Kidney (tissue), 13 donors: ENCODE measurements at regions not wholly inside any gene's neighbourhood (a gene's known extent, or its start where the extent isn't known, plus 50 kb on each side); places are given as distances from the start of the nearest gene placed in this dataset.

Experiments
- DNase-seq, 5 donors: peaks; one replicate each; pipeline ENCODE4 v3.0.0-alpha.2; 2013 to 2020
- FAIRE-seq: peaks from 2 replicates; lab custom pipeline; 2012; peaks lifted over from hg19 to GRCh38; lab: Jason Lieb, UNC
- H3K27ac ChIP-seq, 2 donors: one replicate each; pipeline ENCODE4 v1.7.0; 2013; ENCODE audit warnings: low read depth in 2 of 2, low read length in 2 of 2, inconsistent platforms in 1 of 2
- H3K27me3 ChIP-seq: one replicate; pipeline ENCODE4 v1.7.1; 2013; ENCODE audit warnings: low read length, inconsistent platforms; ENCODE audit not compliant: control insufficient read depth, insufficient read depth
- H3K36me3 ChIP-seq, 3 donors: one replicate each; pipeline versions ENCODE4 v1.7.0 to v1.7.1; 2013; ENCODE audit warnings: low read length in 3 of 3, control low read depth in 1 of 3, inconsistent platforms in 1 of 3; ENCODE audit not compliant: insufficient read depth in 3 of 3, control insufficient read depth in 2 of 3
- H3K4me1 ChIP-seq, 3 donors: one replicate each; pipeline versions ENCODE4 v1.7.0 to v1.7.1; 2013; ENCODE audit warnings: low read length in 3 of 3, inconsistent platforms in 1 of 3, low read depth in 1 of 3; ENCODE audit not compliant: control insufficient read depth in 2 of 3, insufficient read depth in 2 of 3
- H3K4me3 ChIP-seq, 3 donors: one replicate each; pipeline versions ENCODE4 v1.7.0 to v1.8.1; 2013; ENCODE audit warnings: low read length in 3 of 3, control low read depth in 1 of 3, inconsistent platforms in 1 of 3
- H3K9ac ChIP-seq, 3 donors: one replicate each; pipeline versions ENCODE4 v1.7.0 to v1.7.1; 2013; ENCODE audit warnings: low read length in 3 of 3, control low read depth in 1 of 3, inconsistent platforms in 1 of 3
- H3K9me3 ChIP-seq, 3 donors: one replicate each; pipeline versions ENCODE4 v1.7.0 to v1.7.1; 2013; ENCODE audit warnings: low read length in 3 of 3, control low read depth in 1 of 3, inconsistent platforms in 1 of 3; ENCODE audit not compliant: control insufficient read depth in 2 of 3, insufficient read depth in 1 of 3
- CTCF ChIP-seq: IDR thresholded peaks from 3 replicates; pipeline ENCODE4 v1.5.1; 2012; ENCODE audit warnings: mild to moderate bottlenecking, moderate library complexity, borderline replicate concordance; ENCODE audit not compliant: insufficient read depth; ENCODE audit errors: extremely low read depth
- intact Hi-C: fragments of 100-400 bp; cut with DNase I; formaldehyde crosslinking; loops from one replicate; pipeline ENCODE4 v1.11.1; 2022
- donor health status: control.
- donor health status: control.
- donor health status: control.
- donor health status: control.
- donor health status: control.
- donor health status: DM: yes; HTN: yes; CAD: no.
- donor health status: Normal renal cell carcinoma (clear cell type).

GRCh38 chr4:8679032-8679431 is 86.5 kb downstream of the CPZ start:
- Histone ChIP-seq H3K9ac (no peak overlapping the region), H3K36me3 (no peaks in the 10 kb centered on the region), H3K4me3 (no peak overlapping the region), H3K27me3 (no peaks in the 10 kb centered on the region), H3K4me1 (no peaks in the 10 kb centered on the region), H3K9me3 (no peaks in the 10 kb centered on the region), H3K27ac (no peak overlapping the region)
- no peak for FAIRE-seq
- DNase-seq: no peak
- no peak for TF ChIP-seq CTCF
- intact Hi-C loops: no loop called here

DNA sequence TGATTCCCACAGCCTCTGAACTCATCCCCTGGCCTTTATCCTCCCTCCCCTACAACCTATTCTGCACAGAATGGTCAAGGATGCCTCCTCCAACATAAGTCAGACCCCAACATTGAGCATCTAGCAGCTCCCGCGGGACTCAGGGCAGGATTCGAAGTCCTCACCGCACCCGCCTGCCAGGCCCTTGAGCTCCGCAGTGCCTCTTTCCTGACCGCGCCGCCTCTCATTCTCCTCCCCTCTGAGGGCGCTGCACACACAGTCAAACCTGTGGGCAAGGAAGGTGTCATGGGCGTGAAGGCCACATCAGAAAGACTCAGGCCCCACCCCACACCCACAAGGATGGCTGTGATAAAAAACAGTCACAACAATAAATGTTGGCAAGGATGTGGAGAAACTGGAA is 84.1 kb downstream of the CPZ start:
- FAIRE-seq: no peak

GRCh38 chr4:8675906-8676305 is 83.3 kb downstream of the CPZ start:
- FAIRE-seq (no peak), DNase-seq (no peak)
- H3K9ac ChIP-seq: no peak overlapping the region
- intact Hi-C loops: no loop called here
- no peak for TF ChIP-seq CTCF
- no peaks in the 10 kb centered on the region for H3K9me3 ChIP-seq
- H3K4me1 ChIP-seq: no peaks in the 10 kb centered on the region
- no peaks in the 10 kb centered on the region for H3K27me3 ChIP-seq
- H3K4me3 ChIP-seq: no peak overlapping the region
- no peak overlapping the region for H3K27ac ChIP-seq
- H3K36me3 ChIP-seq: no peaks in the 10 kb centered on the region

More for the DNA sequence above, 84.1 kb downstream of the CPZ start:
- intact Hi-C loops: no loop called here
- Histone ChIP-seq H3K4me1 (no peaks in the 10 kb centered on the region), H3K36me3 (no peaks in the 10 kb centered on the region), H3K27ac (no peak overlapping the region), H3K27me3 (no peaks in the 10 kb centered on the region), H3K9ac (no peak overlapping the region), H3K4me3 (no peak overlapping the region), H3K9me3 (no peaks in the 10 kb centered on the region)
- no peak for TF ChIP-seq CTCF
- DNase-seq: no peak

DNA sequence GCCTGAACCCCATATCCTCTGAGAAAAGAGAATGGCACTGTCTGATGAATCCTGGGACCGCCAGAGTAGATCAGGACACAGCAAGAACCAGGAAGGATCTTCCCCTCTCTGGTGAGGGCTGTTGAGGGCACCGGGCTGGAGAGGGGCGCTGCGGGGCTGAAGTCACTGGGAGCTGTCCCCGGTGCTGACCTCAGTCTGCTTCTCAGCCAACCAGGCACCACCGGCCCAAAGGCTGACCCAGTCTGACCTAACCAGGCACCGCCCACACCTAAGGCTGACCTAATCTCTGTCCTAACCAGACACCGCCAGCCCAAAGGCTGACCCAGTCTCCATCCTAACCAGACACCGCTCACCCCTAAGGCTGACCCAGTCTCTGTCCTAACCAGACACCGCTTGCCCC is 82.8 kb downstream of the CPZ start:
- DNase-seq: peak in 4 of 5 donors; percentile 65 to 76 (median 70)
- H3K27ac ChIP-seq: no peak overlapping the region
- no peak for FAIRE-seq
- no peaks in the 10 kb centered on the region for H3K27me3 ChIP-seq
- H3K9ac ChIP-seq: no peak overlapping the region
- no peak overlapping the region for H3K4me3 ChIP-seq
- H3K9me3 ChIP-seq: no peaks in the 10 kb centered on the region
- no peak for TF ChIP-seq CTCF
- H3K36me3 ChIP-seq: no peaks in the 10 kb centered on the region
- no peaks in the 10 kb centered on the region for H3K4me1 ChIP-seq
- intact Hi-C loops: no loop called here
